Superior temporal gyrus (tissue), 1 donor: ENCODE measurements at regions not wholly inside any gene's neighbourhood (a gene's known extent, or its start where the extent isn't known, plus 50 kb on each side); places are given as distances from the start of the nearest gene placed in this dataset.

Experiments used
- DNase-seq: peaks from one replicate; pipeline ENCODE4 v3.0.0-alpha.2; 2016; ENCODE audit errors: extremely low spot score

- no peak for DNase-seq
Measured at GRCh38 chr11:11756718-11757117, 85.1 kb upstream of the USP47 start.

GRCh38 chr11:11755871-11756270 is 85.9 kb upstream of the USP47 start:
- no peak for DNase-seq

- no peak for DNase-seq
Measured at GRCh38 chr11:11752679-11753078, 89.1 kb upstream of the USP47 start.

GRCh38 chr11:11750017-11750878 is 91.5 kb upstream of the USP47 start:
- no peak for DNase-seq

- no peak for DNase-seq
Measured at GRCh38 chr11:11748706-11749365, 92.9 kb upstream of the USP47 start.

GRCh38 chr11:11747570-11747969 is 94.2 kb upstream of the USP47 start:
- no peak for DNase-seq

- no peak for DNase-seq
Measured at GRCh38 chr11:11746449-11746848, 95.3 kb upstream of the USP47 start.

- DNase-seq = no peak
Measured at GRCh38 chr11:11743216-11743615, 98.6 kb upstream of the USP47 start.

GRCh38 chr11:11742486-11742885 is 99.3 kb upstream of the USP47 start:
- no peak for DNase-seq

- no peak for DNase-seq
Measured at GRCh38 chr11:11740836-11741235, 100.9 kb upstream of the USP47 start.

GRCh38 chr11:11740073-11740702 is 101.6 kb upstream of the USP47 start:
- no peak for DNase-seq

- DNase-seq = no peak
Measured at GRCh38 chr11:11738370-11738769, 103.4 kb upstream of the USP47 start.

GRCh38 chr11:11735586-11735985 is 106.2 kb upstream of the USP47 start:
- no peak for DNase-seq

GRCh38 chr11:11733246-11733747 is 108.5 kb upstream of the USP47 start:
- no peak for DNase-seq

GRCh38 chr11:11732116-11732515 is 109.7 kb upstream of the USP47 start:
- DNase-seq = no peak

- DNase-seq = no peak
Measured at GRCh38 chr11:11731311-11732083, 109.7 kb upstream of the GALNT18 start.

GRCh38 chr11:11728386-11728785 is 106.6 kb upstream of the GALNT18 start:
- DNase-seq = no peak

- no peak for DNase-seq
Measured at GRCh38 chr11:11725438-11725837, 103.6 kb upstream of the GALNT18 start.

GRCh38 chr11:11724994-11725393 is 103.2 kb upstream of the GALNT18 start:
- no peak for DNase-seq

GRCh38 chr11:11722861-11723260 is 101.1 kb upstream of the GALNT18 start:
- DNase-seq = no peak

- DNase-seq = no peak
Measured at GRCh38 chr11:11722246-11722645, 100.4 kb upstream of the GALNT18 start.

- no peak for DNase-seq
Measured at GRCh38 chr11:11718511-11718910, 96.7 kb upstream of the GALNT18 start.
